Heart right ventricle (tissue), 16 donors: ENCODE measurements at regions not wholly inside any gene's neighbourhood (a gene's known extent, or its start where the extent isn't known, plus 50 kb on each side); places are given as distances from the start of the nearest gene placed in this dataset.

Experiments
- ATAC-seq, 8 donors: fragments of 200-7000 bp; cut with Tn5 transposase; one replicate each; pipeline ENCODE4 v1.9.1; 2020; ENCODE audit warnings: mild to moderate bottlenecking in 8 of 8, moderate library complexity in 8 of 8, moderate number of reproducible peaks in 1 of 8
- DNase-seq, 2 donors: peaks; one replicate each; pipeline ENCODE4 v3.0.0-alpha.2; 2020
- H3K27ac ChIP-seq, 10 donors: fragments of 200-600 bp; sonication (generic) in 2 of 10; one replicate each; pipeline versions ENCODE4 v1.5.0 to v1.8.0; 2020 to 2022; ENCODE audit warnings: mild to moderate bottlenecking in 3 of 10
- H3K27me3 ChIP-seq, 7 donors: fragments of 200-600 bp; one replicate each; pipeline ENCODE4 v1.8.0; 2021 to 2022; ENCODE audit warnings: mild to moderate bottlenecking in 2 of 7
- H3K36me3 ChIP-seq, 9 donors: fragments of 200-600 bp; sonication (generic) in 1 of 9; one replicate each; pipeline versions ENCODE4 v1.5.0 to v1.8.0; 2020 to 2022; ENCODE audit warnings: mild to moderate bottlenecking in 2 of 9
- H3K4me1 ChIP-seq, 9 donors: fragments of 200-600 bp; sonication (generic) in 1 of 9; one replicate each; pipeline versions ENCODE4 v1.5.0 to v1.8.0; 2020 to 2022; ENCODE audit warnings: mild to moderate bottlenecking in 4 of 9
- H3K4me3 ChIP-seq, 10 donors: fragments of 200-600 bp; sonication (generic) in 2 of 10; one replicate each; pipeline versions ENCODE4 v1.5.0 to v1.8.0; 2020 to 2022; ENCODE audit warnings: mild to moderate bottlenecking in 7 of 10, moderate library complexity in 2 of 10
- H3K9me3 ChIP-seq, 11 donors: fragments of 200-600 bp in 10 of 11; sonication (generic) in 2 of 11; one replicate each; pipeline versions ENCODE4 v1.5.0 to v1.8.0; 2013 to 2022; ENCODE audit warnings: mild to moderate bottlenecking in 2 of 11, control low read depth in 1 of 11, moderate library complexity in 1 of 11
- CTCF ChIP-seq, 9 donors: fragments of 200-600 bp; sonication (generic) in 2 of 9; IDR thresholded peaks; one replicate each; pipeline versions ENCODE4 v1.5.0 to v1.8.0; 2021 to 2022; ENCODE audit warnings: antibody characterized with exemption in 9 of 9, mild to moderate bottlenecking in 5 of 9, moderate library complexity in 1 of 9
- WGBS, 2 donors: extraction: QIAGEN DNeasy Blood & Tissue Kit; methylation state at CpG; one replicate each; pipeline ENCODE4 v1.1.7; 2013; ENCODE audit warnings: inconsistent platforms in 1 of 2; 5-methylcytosine and 5-hydroxymethylcytosine counted together
- intact Hi-C, 10 donors: fragments of 100-400 bp; cut with DNase I; formaldehyde crosslinking; loops; one replicate each; pipeline versions ENCODE4 v1.11.1 to v1.14.2; 2022
- donor health status: Arrhythmogenic right ventricular cardiomyopathy.
- donor health status: ischemic (EF 13 %, LVEDD 7.1; RV severe dilation, severe dysfunction).
- donor health status: healthy with polysubstance abuse.
- donor health status: DM: no; HTN: yes; CAD: no.
- donor health status: DM: no; HTN: no; CAD: no.
- donor health status: ischemic (EF 25% LVEDD 6.9; RV normal size, moderate dysfunction).
- donor health status: ischemic (EF 25% LVEDD 5.7; RV mildly dilated, moderate dysfunction).
- donor health status: healthy.
- donor health status: DM: yes; HTN: yes; CAD: no.
- donor health status: Ischemic cardiomyopathy.
- donor health status: ischemic (EF 35%, LVEDD 5.7; RV mildly dilated, moderate dysfunction).
- donor health status: nonischemic (EF 11% LVEDD 7.7; RV severe dilation, severe dysfunction).
- donor health status: DM: yes; HTN: yes; CAD: no.
- donor health status: PGD.
- donor health status: ischemic (EF 29% LVEDD 5.4; RV normal size, mild dysfunction).
- donor health status: nonischemic (EF 23%, LVEDD 6.1; RV moderate dilation, normal function).

- Histone ChIP-seq H3K36me3 (no peaks in the 10 kb centered on the region), H3K27ac (no peak overlapping the region), H3K9me3 (peaks cover 0 to 8% (median 0%) of the 10 kb centered on the region in 11 donors), H3K27me3 (no peaks in the 10 kb centered on the region), H3K4me1 (no peaks in the 10 kb centered on the region), H3K4me3 (no peak overlapping the region)
- DNase-seq (no peak), ATAC-seq (no peak)
- intact Hi-C loops, result no loop called here
- no peak for TF ChIP-seq CTCF (IDR thresholded peaks at IDR 0.05)
- WGBS, 2 donors, result 53% methylated on average over 3 of the region's 3 CpGs
These were observed 441.2 kb upstream of the CHD1 start for GRCh38 chr5:99369797-99370593.

DNA sequence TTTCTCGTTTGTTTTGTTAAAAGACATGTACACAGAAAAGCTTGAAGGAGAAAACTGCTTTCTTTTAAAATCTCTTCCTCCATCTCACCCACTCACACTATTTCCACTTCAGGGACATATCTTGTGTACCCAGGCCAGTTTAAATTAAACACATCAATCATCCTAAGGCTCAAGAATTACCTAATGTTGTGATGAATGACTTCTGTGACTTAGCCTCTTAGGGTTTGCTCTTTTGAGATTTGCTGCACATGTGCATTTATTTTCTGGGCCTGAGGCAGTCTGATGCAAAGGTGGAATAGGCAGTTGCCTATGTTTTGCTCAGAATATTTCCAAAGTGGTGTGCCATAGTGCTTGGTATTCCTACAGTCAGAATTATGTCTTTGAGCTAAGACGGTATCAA, 439.9 kb upstream of the CHD1 start:
- no peak overlapping the region for H3K27ac ChIP-seq
- WGBS, 2 donors, result 75 to 80% methylated on average over 2 of the region's 2 CpGs
- TF ChIP-seq CTCF (IDR thresholded peaks at IDR 0.05), result no peak
- H3K4me3 ChIP-seq, result no peak overlapping the region
- H3K9me3 ChIP-seq, result peaks cover 0 to 8% (median 0%) of the 10 kb centered on the region in 11 donors
- no peaks in the 10 kb centered on the region for H3K27me3 ChIP-seq
- DNase-seq (no peak), ATAC-seq (no peak)
- no peaks in the 10 kb centered on the region for H3K36me3 ChIP-seq
- no peaks in the 10 kb centered on the region for H3K4me1 ChIP-seq
- intact Hi-C loops, result no loop called here

DNA sequence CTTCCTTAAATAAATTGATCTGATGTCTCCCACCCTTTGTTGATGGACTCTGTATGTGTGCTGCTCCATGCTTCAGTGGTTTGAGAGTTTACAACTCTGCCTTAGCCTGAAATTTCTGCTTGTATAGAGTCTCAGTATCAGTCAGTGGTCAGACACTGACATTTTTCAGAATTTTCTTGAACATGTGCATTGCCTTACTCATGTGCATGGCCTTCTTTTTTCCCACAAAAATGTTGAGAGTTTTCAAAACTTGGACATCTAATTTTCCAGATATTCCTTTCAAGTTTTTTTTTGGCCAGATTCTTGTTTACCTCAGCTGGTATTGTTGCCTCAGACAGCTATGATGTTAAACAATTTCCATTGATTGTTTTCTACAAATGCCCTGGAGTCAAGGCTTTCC, 427.1 kb upstream of the CHD1 start:
- H3K36me3 ChIP-seq, result no peaks in the 10 kb centered on the region
- no peak overlapping the region for H3K27ac ChIP-seq
- H3K27me3 ChIP-seq, result no peaks in the 10 kb centered on the region
- ATAC-seq (no peak), DNase-seq (no peak)
- no peak overlapping the region for H3K4me3 ChIP-seq
- no peaks in the 10 kb centered on the region for H3K4me1 ChIP-seq
- peaks cover 0 to 21% (median 6%) of the 10 kb centered on the region in 11 donors for H3K9me3 ChIP-seq
- TF ChIP-seq CTCF (IDR thresholded peaks at IDR 0.05), result no peak
- intact Hi-C loops, result no loop called here

DNA sequence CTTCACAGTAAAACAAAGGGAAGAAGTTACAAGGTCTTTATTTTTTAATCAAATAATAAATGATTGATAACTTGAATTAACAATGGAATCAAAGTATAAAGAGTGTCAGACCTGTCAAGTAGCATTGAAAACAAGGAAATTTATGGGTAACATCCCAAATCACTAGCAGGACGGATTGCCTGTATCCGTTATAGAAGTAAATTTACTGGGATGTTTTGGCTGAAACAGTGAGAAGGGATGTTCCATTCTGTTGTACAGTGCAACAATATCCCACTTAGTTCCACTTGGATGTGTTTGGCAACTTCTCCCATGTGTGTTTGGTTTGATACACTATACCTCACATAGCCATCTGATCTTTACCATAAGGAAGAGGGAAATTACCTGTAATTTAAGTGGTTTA, 421.0 kb upstream of the CHD1 start:
- ATAC-seq (no peak), DNase-seq (no peak)
- Histone ChIP-seq H3K36me3 (no peaks in the 10 kb centered on the region), H3K9me3 (peaks cover 0 to 24% (median 6%) of the 10 kb centered on the region in 11 donors), H3K27ac (no peak overlapping the region), H3K27me3 (no peaks in the 10 kb centered on the region), H3K4me1 (no peaks in the 10 kb centered on the region), H3K4me3 (no peak overlapping the region)
- 74 to 78% methylated on average over 2 of the region's 2 CpGs for WGBS, 2 donors
- intact Hi-C loops, result no loop called here
- no peak for TF ChIP-seq CTCF (IDR thresholded peaks at IDR 0.05)
